Astrocyte of the spinal cord (primary cell): ENCODE measurements at regions not wholly inside any gene's neighbourhood (a gene's known extent, or its start where the extent isn't known, plus 50 kb on each side); places are given as distances from the start of the nearest gene placed in this dataset.

ENCODE experiments used
- DNase-seq: peaks from one replicate; pipeline ENCODE4 v3.0.0; 2011; ENCODE audit warnings: low read depth, low spot score
- H3K4me3 ChIP-seq: 2 replicates; pipeline ENCODE4 v1.5.1; 2011; ENCODE audit warnings: low read depth, mild to moderate bottlenecking, low read length, moderate library complexity
- in situ Hi-C: cut with HindIII; loops from 2 replicates; pipeline ENCODE4 v1.10.0; 2017; ENCODE audit warnings: low sequenced_read_pairs
- TF ChIP-seq, protein P1 (sequence below): IDR thresholded peaks from 2 replicates; pipeline ENCODE4 v1.5.1; 2012; ENCODE audit warnings: low read depth, mild to moderate bottlenecking, low read length, inconsistent platforms

DNA sequence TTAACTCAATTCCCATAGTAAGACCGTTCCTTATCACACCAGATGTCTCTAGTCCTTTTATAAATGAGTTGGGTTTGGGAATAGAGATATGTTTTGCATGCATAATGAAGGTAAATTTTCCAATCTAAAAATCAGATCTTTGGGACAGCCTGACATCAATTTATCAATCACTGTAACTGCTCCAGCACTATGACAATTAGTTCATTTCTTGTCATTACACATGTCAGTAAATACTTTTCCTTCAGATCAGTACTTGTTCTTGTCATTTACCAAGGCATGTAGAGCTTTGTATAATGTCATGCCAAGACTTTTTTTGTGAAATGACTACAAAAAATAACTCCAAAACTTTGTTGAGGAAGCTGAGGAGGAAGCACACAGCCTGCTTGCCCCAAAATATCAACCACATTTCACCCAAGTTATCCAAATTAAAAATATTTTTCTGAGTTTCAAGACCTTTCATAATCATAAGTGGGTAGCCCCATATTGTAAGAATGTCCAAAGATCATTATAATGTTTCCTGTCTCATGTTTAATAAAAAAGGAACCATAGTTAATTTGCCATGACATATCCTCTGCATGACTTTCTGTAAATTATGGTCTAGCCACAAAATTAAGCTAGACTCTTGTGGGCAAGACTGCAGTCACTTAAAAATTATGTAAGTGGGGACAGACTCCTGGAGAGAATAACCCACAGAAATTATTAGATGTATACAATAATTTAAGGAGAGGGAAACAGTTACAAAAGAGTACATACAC, 586.8 kb downstream of the TBC1D4 start:
- in situ Hi-C loops = no loop called here
- no peak for DNase-seq
- TF ChIP-seq, protein P1, sequence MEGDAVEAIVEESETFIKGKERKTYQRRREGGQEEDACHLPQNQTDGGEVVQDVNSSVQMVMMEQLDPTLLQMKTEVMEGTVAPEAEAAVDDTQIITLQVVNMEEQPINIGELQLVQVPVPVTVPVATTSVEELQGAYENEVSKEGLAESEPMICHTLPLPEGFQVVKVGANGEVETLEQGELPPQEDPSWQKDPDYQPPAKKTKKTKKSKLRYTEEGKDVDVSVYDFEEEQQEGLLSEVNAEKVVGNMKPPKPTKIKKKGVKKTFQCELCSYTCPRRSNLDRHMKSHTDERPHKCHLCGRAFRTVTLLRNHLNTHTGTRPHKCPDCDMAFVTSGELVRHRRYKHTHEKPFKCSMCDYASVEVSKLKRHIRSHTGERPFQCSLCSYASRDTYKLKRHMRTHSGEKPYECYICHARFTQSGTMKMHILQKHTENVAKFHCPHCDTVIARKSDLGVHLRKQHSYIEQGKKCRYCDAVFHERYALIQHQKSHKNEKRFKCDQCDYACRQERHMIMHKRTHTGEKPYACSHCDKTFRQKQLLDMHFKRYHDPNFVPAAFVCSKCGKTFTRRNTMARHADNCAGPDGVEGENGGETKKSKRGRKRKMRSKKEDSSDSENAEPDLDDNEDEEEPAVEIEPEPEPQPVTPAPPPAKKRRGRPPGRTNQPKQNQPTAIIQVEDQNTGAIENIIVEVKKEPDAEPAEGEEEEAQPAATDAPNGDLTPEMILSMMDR = no peak
- H3K4me3 ChIP-seq = no peak overlapping the region

GRCh38 chr13:74892096-74892495, 589.9 kb downstream of the TBC1D4 start:
- in situ Hi-C loops = no loop called here
- peak; percentile 30 for DNase-seq
- TF ChIP-seq, protein P1 = no peak
- no peak overlapping the region for H3K4me3 ChIP-seq

DNA sequence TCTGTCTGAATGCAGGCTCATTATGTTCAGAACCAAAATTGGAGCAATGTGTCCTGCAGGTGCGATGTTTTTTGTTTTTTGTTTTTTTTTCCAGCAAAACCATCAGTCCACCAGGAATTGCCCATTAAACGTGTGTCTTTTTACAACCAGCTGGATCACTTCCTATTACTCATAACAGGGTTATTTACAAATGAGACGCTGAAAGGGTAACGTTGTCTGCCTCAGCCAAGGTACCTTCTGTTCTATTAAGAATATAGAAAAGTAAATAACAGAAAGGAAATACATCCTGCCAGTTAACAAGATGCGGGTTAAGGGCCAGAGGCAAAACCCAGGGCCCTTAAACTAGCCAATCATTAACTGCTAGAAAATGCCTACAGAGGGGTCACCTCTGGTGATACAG, 590.4 kb downstream of the TBC1D4 start:
- H3K4me3 ChIP-seq = no peak overlapping the region
- in situ Hi-C loops = no loop called here
- TF ChIP-seq, protein P1 = no peak
- DNase-seq = peak; percentile 65

DNA sequence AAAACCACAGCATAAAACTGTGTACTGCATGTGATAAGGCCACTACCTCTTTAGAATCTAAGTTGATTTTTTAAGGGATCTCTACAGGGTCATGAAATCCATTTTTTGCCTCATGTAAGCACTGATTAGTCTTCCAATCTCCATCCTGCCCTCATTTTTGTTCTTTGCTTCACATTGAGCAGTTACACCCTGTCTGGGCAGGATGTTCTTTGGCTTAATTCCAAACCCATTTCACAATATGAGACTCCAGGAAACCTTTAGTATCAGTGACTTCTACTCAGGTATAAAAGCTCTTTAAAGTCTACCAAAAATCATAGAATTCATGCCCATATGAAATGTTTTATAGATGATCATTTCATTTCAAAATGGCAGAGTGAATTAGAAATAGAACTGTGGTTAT, 592.6 kb downstream of the TBC1D4 start:
- no peak overlapping the region for H3K4me3 ChIP-seq
- in situ Hi-C loops = no loop called here
- TF ChIP-seq, protein P1 = no peak
- DNase-seq = no peak

GRCh38 chr13:74886502-74886901, 595.5 kb downstream of the TBC1D4 start:
- DNase-seq = peak; percentile 62
- TF ChIP-seq, protein P1 = no peak
- in situ Hi-C loops = no loop called here
- H3K4me3 ChIP-seq = no peak overlapping the region

- no peak for DNase-seq
These were observed 598.1 kb downstream of the TBC1D4 start for GRCh38 chr13:74883834-74884233.

More at GRCh38 chr13:74883834-74884233, 598.1 kb downstream of the TBC1D4 start:
- no peak overlapping the region for H3K4me3 ChIP-seq
- TF ChIP-seq, protein P1 = peak; percentile 23
- in situ Hi-C loops = no loop called here
